ENCODE measurements at regions not wholly inside any gene's neighbourhood (a gene's known extent, or its start where the extent isn't known, plus 50 kb on each side); places are given as distances from the start of the nearest gene placed in this dataset.
A peak's percentile ranks its signal among the peaks of the same experiment; 100 is the strongest.

DNA sequence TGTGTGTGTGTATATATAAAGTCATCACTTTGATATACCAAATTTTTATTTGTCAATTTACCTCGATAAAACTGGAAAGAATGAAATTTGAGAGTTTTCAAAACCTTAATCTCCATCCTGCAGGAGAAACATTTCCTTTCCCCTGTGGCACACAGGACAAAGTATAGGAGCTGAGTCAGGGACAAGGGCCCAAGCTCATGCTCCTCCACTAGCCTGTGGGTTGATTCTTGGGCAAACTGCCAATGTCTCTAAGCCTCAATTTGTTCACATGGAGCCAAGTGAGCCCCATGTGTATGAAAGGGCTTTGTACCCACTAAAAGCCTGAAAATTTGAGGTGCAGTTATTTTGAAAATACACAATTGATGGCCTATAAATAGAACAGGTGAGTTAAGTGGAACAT lies 60.3 kb upstream of the IL6 start:
- no peak overlapping the region for H3K4me3 Mint-ChIP-seq
- WGBS (ENCODE audit: insufficient coverage): no CpG with 5 or more reads among the region's 1 CpG
- ATAC-seq (ENCODE audit: low read depth): no peak
- ChIA-PET CTCF (interaction anchor here (0.6 to 1.2 kb wide), 3 partner anchors 10 to 59 kb away, joined by 3 to 5 read pairs (median 3); no protein-coding TSS in a partner anchor), POLR2A (no interaction called here)
- Histone ChIP-seq H3K27me3 (replicated peaks in 1 of 4; ENCODE audit: control extremely low read depth in 1 of 4, control insufficient read depth in 3 of 4, insufficient read depth in 4 of 4, low read length in 3 of 4) (no peaks in the 10 kb centered on the region), H3K4me2 (replicated peaks; ENCODE audit: low read depth, low read length, poor library complexity, severe bottlenecking) (no peak overlapping the region), H3K4me1 (ENCODE audit: control insufficient read depth in 2 of 2, insufficient read depth in 2 of 2, low read length in 2 of 2) (peaks cover 51 to 55% of the 10 kb centered on the region in 2 donors), H3K27ac (ENCODE audit: low read length in 2 of 2) (no peak overlapping the region), H3K36me3 (replicated peaks in 1 of 2; ENCODE audit: control extremely low read depth in 1 of 2, control insufficient read depth in 1 of 2, extremely low read depth in 1 of 2, insufficient read depth in 2 of 2, low read length in 1 of 2) (no peaks in the 10 kb centered on the region), H3K79me2 (ENCODE audit: control insufficient read depth, insufficient read depth, low read length) (peaks cover 30% of the 10 kb centered on the region), H2AFZ (ENCODE audit: insufficient read depth, low read depth, low read length, poor library complexity, severe bottlenecking) (no peak overlapping the region), H4K20me1 (ENCODE audit: control insufficient read depth, insufficient read depth, low read length, poor library complexity, severe bottlenecking) (no peaks in the 10 kb centered on the region), H3K4me3 (ENCODE audit: control extremely low read depth in 1 of 5, extremely low read depth in 1 of 5, insufficient read depth in 1 of 5, low read depth in 2 of 5, low read length in 4 of 5) (no peak overlapping the region), H3K9me3 (ENCODE audit: control extremely low read depth in 1 of 3, control insufficient read depth in 2 of 3, insufficient read depth in 1 of 3, low read length in 2 of 3) (peaks cover 0 to 6% (median 0%) of the 10 kb centered on the region in 3 donors), H3K9ac (ENCODE audit: low read length) (no peak overlapping the region)
- H3K27me3 Mint-ChIP-seq: no peaks in the 10 kb centered on the region
- TF ChIP-seq CTCF (IDR thresholded peaks at IDR 0.05) (no peak), EZH2 (IDR thresholded peaks at IDR 0.05; ENCODE audit: borderline replicate concordance, insufficient read depth, low read depth, low read length, poor library complexity, severe bottlenecking) (no peak)
- peaks cover 58% of the 10 kb centered on the region for H3K4me1 Mint-ChIP-seq
- H3K27ac Mint-ChIP-seq: no peak overlapping the region
- H3K9me3 Mint-ChIP-seq (ENCODE audit: insufficient read depth): no peaks in the 10 kb centered on the region
- intact Hi-C loops (cut with micrococcal nuclease): no loop called here
- no peak for DNase-seq

DNA sequence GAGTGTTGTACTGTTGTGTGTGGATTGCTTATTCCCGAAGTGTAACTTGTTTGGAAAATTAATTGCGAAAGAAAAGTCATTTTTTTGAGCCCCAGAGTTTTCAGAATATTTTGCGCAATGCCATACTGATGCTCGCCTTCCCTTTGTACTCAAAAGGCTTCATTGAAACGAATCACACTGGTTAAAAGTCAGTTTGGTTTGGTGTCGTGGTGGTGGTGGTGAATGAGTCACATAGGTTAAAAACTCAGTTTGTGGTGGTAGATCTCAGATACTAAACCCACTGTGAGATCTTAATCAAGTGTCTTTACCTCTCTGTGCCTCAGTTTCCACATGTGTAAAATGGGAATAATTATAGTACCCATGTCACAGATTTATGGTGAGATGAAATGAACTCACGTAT lies 61.1 kb upstream of the IL6 start:
- peaks cover 51 to 55% of the 10 kb centered on the region in 2 donors for H3K4me1 ChIP-seq (ENCODE audit: control insufficient read depth in 2 of 2, insufficient read depth in 2 of 2, low read length in 2 of 2)
- peaks cover 0 to 6% (median 0%) of the 10 kb centered on the region in 3 donors for H3K9me3 ChIP-seq (ENCODE audit: control extremely low read depth in 1 of 3, control insufficient read depth in 2 of 3, insufficient read depth in 1 of 3, low read length in 2 of 3)
- CTCF ChIA-PET: no interaction called here
- no peak overlapping the region for H3K4me3 Mint-ChIP-seq
- no peaks in the 10 kb centered on the region for H4K20me1 ChIP-seq (ENCODE audit: control insufficient read depth, insufficient read depth, low read length, poor library complexity, severe bottlenecking)
- H3K27me3 Mint-ChIP-seq: no peaks in the 10 kb centered on the region
- POLR2A ChIA-PET: no interaction called here
- DNase-seq: no peak
- no peak overlapping the region for H3K4me3 ChIP-seq (ENCODE audit: control extremely low read depth in 1 of 5, extremely low read depth in 1 of 5, insufficient read depth in 1 of 5, low read depth in 2 of 5, low read length in 4 of 5)
- peaks cover 59% of the 10 kb centered on the region for H3K4me1 Mint-ChIP-seq
- peaks cover 36% of the 10 kb centered on the region for H3K79me2 ChIP-seq (ENCODE audit: control insufficient read depth, insufficient read depth, low read length)
- no peaks in the 10 kb centered on the region for H3K27me3 ChIP-seq (replicated peaks in 1 of 4; ENCODE audit: control extremely low read depth in 1 of 4, control insufficient read depth in 3 of 4, insufficient read depth in 4 of 4, low read length in 3 of 4)
- H3K4me2 ChIP-seq (replicated peaks; ENCODE audit: low read depth, low read length, poor library complexity, severe bottlenecking): no peak overlapping the region
- no peaks in the 10 kb centered on the region for H3K9me3 Mint-ChIP-seq (ENCODE audit: insufficient read depth)
- ATAC-seq (ENCODE audit: low read depth): no peak
- peak overlapping the region; percentile 27 for H3K27ac Mint-ChIP-seq
- H3K9ac ChIP-seq (ENCODE audit: low read length): no peak overlapping the region
- no peak for TF ChIP-seq CTCF (IDR thresholded peaks at IDR 0.05)
- TF ChIP-seq EZH2 (IDR thresholded peaks at IDR 0.05; ENCODE audit: borderline replicate concordance, insufficient read depth, low read depth, low read length, poor library complexity, severe bottlenecking): no peak
- WGBS (ENCODE audit: insufficient coverage): 93% methylated on average over 4 of the region's 7 CpGs
- H3K36me3 ChIP-seq (replicated peaks in 1 of 2; ENCODE audit: control extremely low read depth in 1 of 2, control insufficient read depth in 1 of 2, extremely low read depth in 1 of 2, insufficient read depth in 2 of 2, low read length in 1 of 2): no peaks in the 10 kb centered on the region
- intact Hi-C loops (cut with micrococcal nuclease): no loop called here
- H3K27ac ChIP-seq (ENCODE audit: low read length in 2 of 2): no peak overlapping the region
- no peak overlapping the region for H2AFZ ChIP-seq (ENCODE audit: insufficient read depth, low read depth, low read length, poor library complexity, severe bottlenecking)

Data from B cell (primary cell).